ENCODE measurements at regions not wholly inside any gene's neighbourhood (a gene's known extent, or its start where the extent isn't known, plus 50 kb on each side); places are given as distances from the start of the nearest gene placed in this dataset.

- WGBS, 5 donors: 82 to 92% (median 88%) methylated on average over 3 of the region's 3 CpGs
Observed at GRCh38 chr12:24759155-24759554, 189.7 kb downstream of the BCAT1 start.

GRCh38 chr12:24756479-24757024 is 192.3 kb downstream of the BCAT1 start:
- TF ChIP-seq POLR2A (IDR thresholded peaks at IDR 0.05) (no peak), CTCF (IDR thresholded peaks at IDR 0.05 in 8 of 11, conservative IDR thresholded peaks at IDR 0.05 in 3 of 11) (no peak), POLR2AphosphoS5 (IDR thresholded peaks at IDR 0.05) (no peak)
- intact Hi-C loops (cut with DNase I; ENCODE audit: low total_unique reads): no loop called here
- Histone ChIP-seq H3K27me3 (replicated peaks in 1 of 7) (no peaks in the 10 kb centered on the region), H3K27ac (no peak overlapping the region), H3K9me3 (no peaks in the 10 kb centered on the region), H3K4me1 (no peaks in the 10 kb centered on the region), H3K4me3 (no peak overlapping the region), H3K36me3 (no peaks in the 10 kb centered on the region)
- no peak for DNase-seq
- 76 to 88% (median 83%) methylated on average over 3 of the region's 3 CpGs for WGBS, 5 donors

More at GRCh38 chr12:24759155-24759554, 189.7 kb downstream of the BCAT1 start:
- intact Hi-C loops (cut with DNase I; ENCODE audit: low total_unique reads): no loop called here
- H3K9me3 ChIP-seq: no peaks in the 10 kb centered on the region
- H3K4me1 ChIP-seq: no peaks in the 10 kb centered on the region
- no peak overlapping the region for H3K4me3 ChIP-seq
- TF ChIP-seq POLR2A (IDR thresholded peaks at IDR 0.05): no peak
- no peak for TF ChIP-seq CTCF (IDR thresholded peaks at IDR 0.05 in 8 of 11, conservative IDR thresholded peaks at IDR 0.05 in 3 of 11)
- no peak for TF ChIP-seq POLR2AphosphoS5 (IDR thresholded peaks at IDR 0.05)
- no peaks in the 10 kb centered on the region for H3K27me3 ChIP-seq (replicated peaks in 1 of 7)
- no peaks in the 10 kb centered on the region for H3K36me3 ChIP-seq
- no peak for DNase-seq
- no peak overlapping the region for H3K27ac ChIP-seq

GRCh38 chr12:24754690-24755638 is 193.9 kb downstream of the BCAT1 start:
- no peak overlapping the region for H3K27ac ChIP-seq
- intact Hi-C loops (cut with DNase I; ENCODE audit: low total_unique reads): no loop called here
- WGBS, 5 donors: 70 to 80% (median 74%) methylated on average over 7 of the region's 7 CpGs
- no peak overlapping the region for H3K4me3 ChIP-seq
- no peaks in the 10 kb centered on the region for H3K4me1 ChIP-seq
- DNase-seq: no peak
- H3K9me3 ChIP-seq: no peaks in the 10 kb centered on the region
- TF ChIP-seq POLR2AphosphoS5 (IDR thresholded peaks at IDR 0.05): no peak
- TF ChIP-seq CTCF (IDR thresholded peaks at IDR 0.05 in 8 of 11, conservative IDR thresholded peaks at IDR 0.05 in 3 of 11): no peak
- TF ChIP-seq POLR2A (IDR thresholded peaks at IDR 0.05): no peak
- no peaks in the 10 kb centered on the region for H3K27me3 ChIP-seq (replicated peaks in 1 of 7)
- H3K36me3 ChIP-seq: no peaks in the 10 kb centered on the region

GRCh38 chr12:24752763-24753462 is 196.0 kb downstream of the BCAT1 start:
- no peak for TF ChIP-seq POLR2A (IDR thresholded peaks at IDR 0.05)
- TF ChIP-seq POLR2AphosphoS5 (IDR thresholded peaks at IDR 0.05): no peak
- no peak for TF ChIP-seq CTCF (IDR thresholded peaks at IDR 0.05 in 8 of 11, conservative IDR thresholded peaks at IDR 0.05 in 3 of 11)
- H3K9me3 ChIP-seq: no peaks in the 10 kb centered on the region
- H3K27me3 ChIP-seq (replicated peaks in 1 of 7): no peaks in the 10 kb centered on the region
- no peak overlapping the region for H3K27ac ChIP-seq
- intact Hi-C loops (cut with DNase I; ENCODE audit: low total_unique reads): no loop called here
- H3K4me1 ChIP-seq: no peaks in the 10 kb centered on the region
- 74 to 86% (median 84%) methylated on average over 4 of the region's 4 CpGs for WGBS, 5 donors
- no peak overlapping the region for H3K4me3 ChIP-seq
- DNase-seq: no peak
- H3K36me3 ChIP-seq: no peaks in the 10 kb centered on the region

Data from spleen (tissue), 11 donors.